ENCODE measurements at regions not wholly inside any gene's neighbourhood (a gene's known extent, or its start where the extent isn't known, plus 50 kb on each side); places are given as distances from the start of the nearest gene placed in this dataset.

DNA sequence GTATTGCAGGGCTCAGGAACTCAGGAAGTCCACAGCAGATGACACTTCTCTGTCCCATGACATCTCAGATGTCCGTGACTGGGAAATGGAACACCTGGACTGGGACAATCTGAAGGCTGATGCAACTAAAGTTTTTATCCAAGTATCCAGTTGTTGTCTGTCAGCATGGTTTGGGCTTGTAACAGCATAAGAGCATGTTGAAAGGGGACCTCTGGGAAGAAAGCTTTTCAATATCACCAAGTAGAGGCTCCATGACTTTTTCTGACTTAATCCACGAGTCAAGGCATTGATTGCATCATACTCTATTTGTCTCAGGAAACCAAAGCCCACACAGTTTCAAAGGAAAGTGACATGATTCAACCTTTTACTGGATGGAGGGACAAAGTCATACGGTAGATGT, 807.7 kb downstream of the MTRR start:
- TF ChIP-seq POLR2A (IDR thresholded peaks at IDR 0.05; ENCODE audit: low read depth, low read length) (no peak), POLR2AphosphoS5 (IDR thresholded peaks at IDR 0.05; ENCODE audit: low read depth, low read length) (no peak), TAF1 (IDR thresholded peaks at IDR 0.05; ENCODE audit: borderline replicate concordance, low read depth, low read length) (no peak)
